ENCODE measurements at regions not wholly inside any gene's neighbourhood (a gene's known extent, or its start where the extent isn't known, plus 50 kb on each side); places are given as distances from the start of the nearest gene placed in this dataset.

DNA sequence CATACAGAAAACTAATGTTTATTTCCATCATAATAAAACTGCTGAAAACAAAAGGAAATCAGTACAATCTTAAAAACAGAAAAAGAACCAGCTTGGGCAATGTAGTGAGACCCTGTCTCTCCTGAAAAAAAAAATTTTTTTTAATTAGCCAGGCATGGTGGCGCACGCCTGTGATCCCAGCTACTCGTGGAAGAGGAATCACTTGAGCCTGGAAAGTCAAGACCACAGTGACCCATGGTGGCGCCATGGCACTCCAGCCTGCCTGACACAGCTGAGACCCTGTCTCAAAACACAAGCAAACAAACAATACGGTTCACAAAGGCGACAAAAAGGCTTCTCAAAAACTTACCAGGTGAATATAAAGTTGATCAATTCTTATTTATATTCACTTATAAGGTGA, 289.7 kb downstream of the BRD1 start:
- Mint-ChIP-seq H3K4me3 (no peak overlapping the region), H3K36me3 (no peaks in the 10 kb centered on the region), H3K9me3 (peaks cover 0 to 2% (median 0%) of the 10 kb centered on the region in 7 donors), H3K27ac (peak overlapping the region in 1 of 3 donors; percentile 49), H3K27me3 (no peaks in the 10 kb centered on the region), H3K4me1 (peaks cover 0 to 5% (median 2%) of the 10 kb centered on the region in 4 donors)
- Histone ChIP-seq H3K27me3 (ENCODE audit: control insufficient read depth, insufficient read depth, low read length) (no peaks in the 10 kb centered on the region), H3K27ac (ENCODE audit: insufficient read depth, low read length, poor library complexity, severe bottlenecking) (no peak overlapping the region), H3K36me3 (ENCODE audit: control insufficient read depth, insufficient read depth, low read length) (no peaks in the 10 kb centered on the region), H3K9me3 (ENCODE audit: control insufficient read depth in 2 of 2, low read length in 2 of 2) (no peaks in the 10 kb centered on the region), H3K4me1 (ENCODE audit: control insufficient read depth, insufficient read depth, low read length, poor library complexity, severe bottlenecking) (no peaks in the 10 kb centered on the region), H3K4me3 (ENCODE audit: low read depth, low read length) (no peak overlapping the region)
- ATAC-seq (ENCODE audit: low read depth in 2 of 2) (no peak), DNase-seq (no peak)

DNA sequence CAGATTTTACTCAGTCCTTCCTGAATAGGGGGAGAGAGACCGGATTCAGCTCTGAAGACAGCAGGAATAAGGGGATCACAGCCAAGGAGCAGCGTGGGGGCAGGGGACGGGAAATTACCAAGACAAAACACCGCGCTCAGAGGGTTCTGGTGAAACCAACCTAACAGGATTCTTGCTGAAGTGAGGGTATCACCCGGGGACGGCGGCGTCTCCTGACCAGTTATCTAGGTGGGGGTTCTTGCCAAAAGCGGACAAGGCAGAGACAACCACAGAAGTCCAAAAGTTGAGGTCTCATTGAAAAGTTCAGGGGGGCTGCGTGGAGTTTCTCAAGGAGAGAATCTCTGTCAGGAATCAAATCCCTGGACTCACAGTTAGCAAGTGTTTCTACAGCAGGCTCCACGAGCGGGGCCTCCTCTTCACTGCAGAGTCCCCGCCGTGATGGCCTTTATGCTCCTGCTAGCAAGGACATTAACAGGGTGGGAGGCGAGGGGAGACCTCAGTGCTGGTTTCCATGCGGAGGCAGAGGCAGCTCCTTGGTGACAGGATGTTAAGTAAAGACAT, 291.0 kb downstream of the BRD1 start:
- H3K4me1 Mint-ChIP-seq = peaks cover 0 to 5% (median 2%) of the 10 kb centered on the region in 4 donors
- ATAC-seq (ENCODE audit: low read depth in 2 of 2) = no peak
- Histone ChIP-seq H3K4me3 (ENCODE audit: low read depth, low read length) (no peak overlapping the region), H3K4me1 (ENCODE audit: control insufficient read depth, insufficient read depth, low read length, poor library complexity, severe bottlenecking) (no peaks in the 10 kb centered on the region), H3K27me3 (ENCODE audit: control insufficient read depth, insufficient read depth, low read length) (no peaks in the 10 kb centered on the region), H3K9me3 (ENCODE audit: control insufficient read depth in 2 of 2, low read length in 2 of 2) (no peaks in the 10 kb centered on the region), H3K27ac (ENCODE audit: insufficient read depth, low read length, poor library complexity, severe bottlenecking) (no peak overlapping the region), H3K36me3 (ENCODE audit: control insufficient read depth, insufficient read depth, low read length) (no peaks in the 10 kb centered on the region)
- DNase-seq = no peak
- H3K36me3 Mint-ChIP-seq = no peaks in the 10 kb centered on the region
- no peaks in the 10 kb centered on the region for H3K27me3 Mint-ChIP-seq
- peaks cover 0 to 2% (median 0%) of the 10 kb centered on the region in 7 donors for H3K9me3 Mint-ChIP-seq
- no peak overlapping the region for H3K27ac Mint-ChIP-seq
- no peak overlapping the region for H3K4me3 Mint-ChIP-seq

DNA sequence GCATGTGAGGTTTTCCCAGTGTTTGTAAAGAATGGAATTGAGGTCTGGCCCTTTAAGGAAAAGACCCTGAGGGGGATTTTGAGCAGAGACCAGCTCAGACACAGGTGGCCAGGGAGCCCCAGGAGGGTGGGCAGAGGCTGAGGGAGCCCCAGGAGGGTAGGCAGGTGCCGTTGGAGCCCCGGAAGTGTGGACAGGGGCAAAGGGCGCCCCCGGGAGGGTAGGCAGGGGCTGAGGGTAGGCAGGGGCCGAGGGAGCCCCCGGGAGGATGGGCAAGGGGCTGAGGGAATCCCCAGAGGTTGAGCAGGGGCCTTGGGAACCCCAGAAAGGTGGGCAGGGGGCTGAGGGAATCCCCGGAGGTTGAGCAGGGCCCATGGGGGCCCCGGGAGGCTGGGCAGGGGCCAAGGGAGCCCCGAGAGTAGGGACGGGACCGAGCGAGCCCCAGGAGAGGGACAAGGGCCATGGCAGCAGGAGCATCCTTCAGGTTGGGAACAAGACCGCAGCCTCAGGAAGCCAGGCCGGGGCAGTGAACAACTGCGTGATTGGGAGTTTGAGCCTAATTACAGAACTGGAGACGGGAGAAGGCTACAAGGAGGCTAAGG, 292.0 kb downstream of the BRD1 start:
- no peaks in the 10 kb centered on the region for H3K36me3 Mint-ChIP-seq
- no peak overlapping the region for H3K4me3 Mint-ChIP-seq
- H3K9me3 Mint-ChIP-seq = peaks cover 0 to 2% (median 0%) of the 10 kb centered on the region in 7 donors
- H3K27me3 Mint-ChIP-seq = no peaks in the 10 kb centered on the region
- peaks cover 0 to 5% (median 2%) of the 10 kb centered on the region in 4 donors for H3K4me1 Mint-ChIP-seq
- Histone ChIP-seq H3K27ac (ENCODE audit: insufficient read depth, low read length, poor library complexity, severe bottlenecking) (no peak overlapping the region), H3K36me3 (ENCODE audit: control insufficient read depth, insufficient read depth, low read length) (no peaks in the 10 kb centered on the region), H3K9me3 (ENCODE audit: control insufficient read depth in 2 of 2, low read length in 2 of 2) (no peaks in the 10 kb centered on the region), H3K4me3 (ENCODE audit: low read depth, low read length) (no peak overlapping the region), H3K4me1 (ENCODE audit: control insufficient read depth, insufficient read depth, low read length, poor library complexity, severe bottlenecking) (no peaks in the 10 kb centered on the region), H3K27me3 (ENCODE audit: control insufficient read depth, insufficient read depth, low read length) (no peaks in the 10 kb centered on the region)
- H3K27ac Mint-ChIP-seq = no peak overlapping the region
- DNase-seq (no peak), ATAC-seq (ENCODE audit: low read depth in 2 of 2) (no peak)

DNA sequence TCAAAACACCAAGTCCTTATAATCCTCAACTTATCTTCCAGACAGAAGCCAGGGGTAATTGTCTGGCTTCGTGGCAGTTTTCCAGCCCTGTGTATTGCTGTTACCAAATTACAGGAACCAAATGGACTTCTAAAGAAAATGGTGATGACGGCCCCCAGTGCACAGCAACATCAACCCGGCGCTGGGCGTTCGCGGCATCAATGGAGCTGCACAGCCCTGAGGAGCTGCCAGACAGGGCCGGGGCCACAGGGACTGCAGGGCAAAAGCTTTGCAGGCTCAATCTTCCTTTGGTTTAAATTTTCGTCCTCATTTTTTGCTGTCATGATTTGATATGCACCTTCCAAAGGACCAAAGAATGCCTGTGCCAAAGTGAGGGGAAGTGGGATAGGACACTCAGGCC, 292.5 kb downstream of the BRD1 start:
- no peaks in the 10 kb centered on the region for H3K27me3 ChIP-seq (ENCODE audit: control insufficient read depth, insufficient read depth, low read length)
- no peak overlapping the region for H3K27ac ChIP-seq (ENCODE audit: insufficient read depth, low read length, poor library complexity, severe bottlenecking)
- Mint-ChIP-seq H3K4me3 (no peak overlapping the region), H3K36me3 (no peaks in the 10 kb centered on the region), H3K27me3 (no peaks in the 10 kb centered on the region), H3K4me1 (peaks cover 0 to 5% (median 2%) of the 10 kb centered on the region in 4 donors), H3K27ac (no peak overlapping the region), H3K9me3 (peaks cover 0 to 2% (median 0%) of the 10 kb centered on the region in 7 donors)
- no peaks in the 10 kb centered on the region for H3K36me3 ChIP-seq (ENCODE audit: control insufficient read depth, insufficient read depth, low read length)
- no peaks in the 10 kb centered on the region for H3K9me3 ChIP-seq (ENCODE audit: control insufficient read depth in 2 of 2, low read length in 2 of 2)
- no peak for ATAC-seq (ENCODE audit: low read depth in 2 of 2)
- DNase-seq = no peak
- no peak overlapping the region for H3K4me3 ChIP-seq (ENCODE audit: low read depth, low read length)
- no peaks in the 10 kb centered on the region for H3K4me1 ChIP-seq (ENCODE audit: control insufficient read depth, insufficient read depth, low read length, poor library complexity, severe bottlenecking)

DNA sequence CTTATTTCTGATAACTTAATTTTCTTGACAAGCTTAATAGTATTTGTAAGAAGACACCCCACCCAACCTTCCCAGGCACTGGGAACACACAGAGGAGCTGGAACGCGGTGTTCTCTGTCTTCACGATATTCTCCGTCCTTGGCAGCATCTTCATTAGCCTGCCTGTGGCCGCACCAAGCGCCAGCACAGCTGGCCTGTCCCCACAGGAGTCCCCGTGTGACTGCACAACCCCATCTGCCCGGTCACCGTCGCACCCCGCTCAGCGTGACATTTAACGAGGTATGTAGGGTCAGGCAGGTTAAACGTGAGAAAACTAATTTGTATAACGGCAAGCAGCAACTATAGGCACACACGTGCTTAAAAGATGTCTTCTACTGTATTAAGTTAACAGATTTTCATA, 293.3 kb downstream of the BRD1 start:
- H3K36me3 ChIP-seq (ENCODE audit: control insufficient read depth, insufficient read depth, low read length) = no peaks in the 10 kb centered on the region
- no peaks in the 10 kb centered on the region for H3K36me3 Mint-ChIP-seq
- no peak overlapping the region for H3K27ac Mint-ChIP-seq
- no peak overlapping the region for H3K4me3 ChIP-seq (ENCODE audit: low read depth, low read length)
- H3K9me3 ChIP-seq (ENCODE audit: control insufficient read depth in 2 of 2, low read length in 2 of 2) = no peaks in the 10 kb centered on the region
- H3K27me3 Mint-ChIP-seq = no peaks in the 10 kb centered on the region
- H3K9me3 Mint-ChIP-seq = peaks cover 0 to 2% (median 0%) of the 10 kb centered on the region in 7 donors
- H3K4me1 ChIP-seq (ENCODE audit: control insufficient read depth, insufficient read depth, low read length, poor library complexity, severe bottlenecking) = no peaks in the 10 kb centered on the region
- ATAC-seq (ENCODE audit: low read depth in 2 of 2) = no peak
- DNase-seq = no peak
- H3K27ac ChIP-seq (ENCODE audit: insufficient read depth, low read length, poor library complexity, severe bottlenecking) = no peak overlapping the region
- H3K4me1 Mint-ChIP-seq = peaks cover 0 to 5% (median under 1%) of the 10 kb centered on the region in 4 donors
- H3K4me3 Mint-ChIP-seq = no peak overlapping the region
- no peaks in the 10 kb centered on the region for H3K27me3 ChIP-seq (ENCODE audit: control insufficient read depth, insufficient read depth, low read length)

DNA sequence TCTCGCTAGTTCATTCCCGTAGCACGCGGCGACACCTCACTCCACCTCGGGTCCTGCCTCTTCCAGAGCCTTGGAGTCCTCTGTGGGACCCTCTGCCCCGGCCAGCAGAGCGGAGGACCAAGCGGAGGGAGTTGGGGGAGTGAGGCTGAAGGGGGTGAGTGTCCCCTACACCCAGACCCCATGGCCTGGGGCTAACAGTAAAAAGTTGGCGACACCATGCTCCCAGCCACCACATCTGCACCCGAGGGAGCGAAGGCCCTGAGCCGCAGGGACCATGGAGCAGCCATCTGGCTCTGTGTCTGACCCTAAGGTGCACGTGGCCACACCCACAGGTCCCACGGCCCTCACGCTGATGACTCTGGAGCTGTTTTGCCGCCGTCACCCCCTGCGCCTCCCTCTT, 293.8 kb downstream of the BRD1 start:
- no peak overlapping the region for H3K4me3 Mint-ChIP-seq
- H3K27me3 Mint-ChIP-seq = no peaks in the 10 kb centered on the region
- ATAC-seq (ENCODE audit: low read depth in 2 of 2) = no peak
- peaks cover 0 to 5% (median 0%) of the 10 kb centered on the region in 4 donors for H3K4me1 Mint-ChIP-seq
- Histone ChIP-seq H3K4me1 (ENCODE audit: control insufficient read depth, insufficient read depth, low read length, poor library complexity, severe bottlenecking) (no peaks in the 10 kb centered on the region), H3K4me3 (ENCODE audit: low read depth, low read length) (no peak overlapping the region), H3K27me3 (ENCODE audit: control insufficient read depth, insufficient read depth, low read length) (no peaks in the 10 kb centered on the region), H3K9me3 (ENCODE audit: control insufficient read depth in 2 of 2, low read length in 2 of 2) (no peaks in the 10 kb centered on the region), H3K27ac (ENCODE audit: insufficient read depth, low read length, poor library complexity, severe bottlenecking) (no peak overlapping the region), H3K36me3 (ENCODE audit: control insufficient read depth, insufficient read depth, low read length) (no peaks in the 10 kb centered on the region)
- no peak for DNase-seq
- H3K36me3 Mint-ChIP-seq = no peaks in the 10 kb centered on the region
- H3K27ac Mint-ChIP-seq = no peak overlapping the region
- peaks cover 0 to 2% (median 0%) of the 10 kb centered on the region in 7 donors for H3K9me3 Mint-ChIP-seq

DNA sequence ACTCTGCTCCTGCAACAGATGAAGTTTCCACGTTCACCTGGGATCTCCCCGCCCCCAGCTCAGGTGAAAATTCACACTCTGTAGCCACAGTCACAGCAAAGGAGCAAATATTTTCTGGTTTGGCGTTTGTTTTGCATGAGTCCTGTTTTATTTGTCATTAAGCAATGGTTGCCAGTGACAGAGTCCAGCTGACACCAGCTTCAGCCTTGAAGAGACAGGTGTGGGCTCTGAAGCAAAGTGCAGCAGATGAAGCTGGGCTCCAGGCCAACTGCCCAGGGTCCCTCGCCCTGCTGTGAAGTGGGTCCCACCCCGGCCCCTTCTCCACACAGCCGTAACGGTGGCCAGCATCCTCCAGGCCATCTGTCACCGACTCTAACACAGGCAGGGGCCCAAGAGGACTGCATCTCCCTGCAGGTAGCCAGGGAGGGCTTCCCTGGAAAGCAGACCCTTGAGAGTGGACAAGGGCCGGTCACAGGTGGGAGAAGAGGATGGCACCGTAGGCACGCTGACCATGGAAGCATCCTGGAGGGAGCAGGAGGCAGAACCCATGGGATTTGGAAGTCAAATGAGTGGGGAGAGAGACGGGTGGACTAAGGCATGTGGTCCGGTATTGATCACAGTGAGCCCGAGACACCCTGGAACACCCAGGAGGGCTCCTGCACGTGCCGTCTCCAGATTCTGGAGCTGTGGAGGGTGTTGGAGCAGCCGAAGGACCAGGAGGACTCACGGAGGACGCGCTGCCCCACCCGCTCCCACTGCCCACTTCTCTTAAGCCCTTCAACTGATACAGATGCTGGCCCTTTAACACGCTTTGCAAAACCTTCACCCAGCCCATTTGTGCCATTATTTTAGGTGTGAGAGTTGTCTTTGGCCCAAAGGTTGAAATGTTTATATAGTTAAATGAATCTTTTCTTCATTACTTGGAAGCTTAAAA, 294.5 kb downstream of the BRD1 start:
- Histone ChIP-seq H3K27me3 (ENCODE audit: control insufficient read depth, insufficient read depth, low read length) (no peaks in the 10 kb centered on the region), H3K4me3 (ENCODE audit: low read depth, low read length) (no peak overlapping the region), H3K4me1 (ENCODE audit: control insufficient read depth, insufficient read depth, low read length, poor library complexity, severe bottlenecking) (no peaks in the 10 kb centered on the region), H3K36me3 (ENCODE audit: control insufficient read depth, insufficient read depth, low read length) (no peaks in the 10 kb centered on the region), H3K27ac (ENCODE audit: insufficient read depth, low read length, poor library complexity, severe bottlenecking) (no peak overlapping the region), H3K9me3 (ENCODE audit: control insufficient read depth in 2 of 2, low read length in 2 of 2) (no peaks in the 10 kb centered on the region)
- Mint-ChIP-seq H3K36me3 (no peaks in the 10 kb centered on the region), H3K27ac (no peak overlapping the region), H3K9me3 (peaks cover 0 to 2% (median 0%) of the 10 kb centered on the region in 7 donors), H3K4me3 (no peak overlapping the region), H3K4me1 (peaks cover 0 to 5% (median 0%) of the 10 kb centered on the region in 4 donors), H3K27me3 (no peaks in the 10 kb centered on the region)
- ATAC-seq (ENCODE audit: low read depth in 2 of 2) (no peak), DNase-seq (no peak)
